SK-N-SH treated with all-trans-retinoic acid at 6 μM for 48 hours (cell line): ENCODE measurements at regions not wholly inside any gene's neighbourhood (a gene's known extent, or its start where the extent isn't known, plus 50 kb on each side); places are given as distances from the start of the nearest gene placed in this dataset.

Experiments
- ATAC-seq: fragments of 200-7000 bp; cut with Tn5 transposase; 3 replicates; pipeline ENCODE4 v1.9.1; 2020; ENCODE audit warnings: mild to moderate bottlenecking, moderate library complexity
- ARNTL ChIP-seq: fragments of 450-650 bp; formaldehyde crosslinking; IDR thresholded peaks from 2 replicates; pipeline ENCODE4 v1.5.0; 2020; ENCODE audit warnings: low read depth, mild to moderate bottlenecking, moderate library complexity, borderline replicate concordance
- BACH2 ChIP-seq: fragments of 250-450 bp; sonication (Bioruptor Pico); IDR thresholded peaks from 2 replicates; pipeline ENCODE4 v1.9.0; 2021; ENCODE audit warnings: mild to moderate bottlenecking, borderline replicate concordance
- ISL1 ChIP-seq: fragments of 250-450 bp; sonication (Bioruptor Pico); IDR thresholded peaks from 2 replicates; pipeline ENCODE4 v2.1.2; 2022; ENCODE audit warnings: mild to moderate bottlenecking, moderate library complexity
- OSR1 ChIP-seq: fragments of 250-450 bp; sonication (Bioruptor Pico); IDR thresholded peaks from 2 replicates; pipeline ENCODE4 v1.8.0; 2022; ENCODE audit warnings: moderate library complexity, mild to moderate bottlenecking, inconsistent platforms
- PPARA ChIP-seq: fragments of 250-450 bp; sonication (Bioruptor Pico); IDR thresholded peaks from 2 replicates; pipeline ENCODE4 v1.5.0; 2020; ENCODE audit warnings: mild to moderate bottlenecking, borderline replicate concordance
- RARB ChIP-seq: fragments of 250-450 bp; sonication (Bioruptor Pico); IDR thresholded peaks from 2 replicates; pipeline ENCODE4 v1.8.0; 2021; ENCODE audit warnings: mild to moderate bottlenecking, moderate library complexity
- SNAI2 ChIP-seq: fragments of 250-450 bp; sonication (Bioruptor Pico); IDR thresholded peaks from 2 replicates; pipeline ENCODE4 v1.5.0; 2020; ENCODE audit warnings: mild to moderate bottlenecking, moderate library complexity
- TCF4 ChIP-seq: fragments of 250-450 bp; sonication (Bioruptor Pico); IDR thresholded peaks from 2 replicates; pipeline ENCODE4 v1.8.0; 2021; ENCODE audit warnings: mild to moderate bottlenecking, moderate library complexity, borderline replicate concordance
- TOX ChIP-seq: fragments of 250-450 bp; sonication (Bioruptor Pico); IDR thresholded peaks from 2 replicates; pipeline ENCODE4 v1.8.0; 2021; ENCODE audit warnings: mild to moderate bottlenecking, moderate library complexity, borderline replicate concordance
- ZC3H10 ChIP-seq: fragments of 250-450 bp; sonication (Bioruptor Pico); IDR thresholded peaks from 2 replicates; pipeline ENCODE4 v1.5.1; 2021; ENCODE audit warnings: mild to moderate bottlenecking, moderate library complexity
- ZFP3 ChIP-seq: fragments of 250-450 bp; sonication (Bioruptor Pico); IDR thresholded peaks from 2 replicates; pipeline ENCODE4 v1.5.0; 2020; ENCODE audit warnings: mild to moderate bottlenecking, moderate library complexity
- ZFP30 ChIP-seq: fragments of 450-650 bp; formaldehyde crosslinking; IDR thresholded peaks from 2 replicates; pipeline ENCODE4 v1.5.0; 2022; ENCODE audit warnings: mild to moderate bottlenecking, moderate library complexity
- ZNF565 ChIP-seq: fragments of 450-650 bp; formaldehyde crosslinking; conservative IDR thresholded peaks from 2 replicates; pipeline ENCODE4 v1.5.0; 2020; ENCODE audit warnings: low read depth, mild to moderate bottlenecking, moderate library complexity
- ZNF70 ChIP-seq: fragments of 450-650 bp; formaldehyde crosslinking; IDR thresholded peaks from 2 replicates; pipeline ENCODE4 v1.5.0; 2020; ENCODE audit warnings: mild to moderate bottlenecking, moderate library complexity
- TF ChIP-seq, protein P1 (sequence below): fragments of 250-450 bp; sonication (Bioruptor Pico); IDR thresholded peaks from 2 replicates; pipeline ENCODE4 v1.5.1; 2020; ENCODE audit warnings: low read depth, mild to moderate bottlenecking, moderate library complexity
- TF ChIP-seq, protein P2 (sequence below): fragments of 250-450 bp; sonication (Bioruptor Pico); IDR thresholded peaks from 2 replicates; pipeline ENCODE4 v1.8.0; 2020; ENCODE audit warnings: mild to moderate bottlenecking, moderate library complexity, borderline replicate concordance
- TF ChIP-seq, protein P3 (sequence below): fragments of 250-450 bp; sonication (Bioruptor Pico); IDR thresholded peaks from 2 replicates; pipeline ENCODE4 v1.5.0; 2020; ENCODE audit warnings: mild to moderate bottlenecking, moderate library complexity
- TF ChIP-seq, protein P4 (sequence below): fragments of 250-450 bp; sonication (Bioruptor Pico); IDR thresholded peaks from 2 replicates; pipeline ENCODE4 v1.5.1; 2021; ENCODE audit warnings: mild to moderate bottlenecking, moderate library complexity
- TF ChIP-seq, protein P5 (sequence below): fragments of 250-450 bp; sonication (Bioruptor Pico); IDR thresholded peaks from 2 replicates; pipeline ENCODE4 v1.8.0; 2021; ENCODE audit warnings: low read depth, mild to moderate bottlenecking, moderate library complexity, borderline replicate concordance

DNA sequence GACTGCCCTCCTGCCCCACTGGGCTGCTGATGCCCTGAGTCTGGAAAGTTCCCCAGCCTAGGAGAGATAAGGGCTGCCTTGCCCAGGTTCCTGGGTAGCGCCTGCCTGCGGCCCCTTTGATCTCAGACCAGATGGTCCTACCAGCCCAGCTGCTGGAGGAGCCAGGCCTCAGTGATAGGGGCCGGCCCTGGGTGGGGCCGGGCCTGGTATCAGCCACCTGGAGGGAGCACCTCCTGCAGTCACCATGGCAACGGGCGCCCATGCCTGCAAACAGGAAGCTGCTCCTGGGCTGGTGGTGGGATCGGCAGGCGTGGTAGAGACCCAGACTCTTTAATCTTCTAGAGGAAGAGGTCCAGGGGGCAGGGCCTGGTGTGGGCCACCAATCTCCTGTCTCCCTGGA, 119.7 kb upstream of the WNT4 start:
- no peak for ATAC-seq
- TF ChIP-seq ZFP3 (CRISPR knock-in tag), result no peak
- TF ChIP-seq ZNF70 (CRISPR knock-in tag), result no peak
- TF ChIP-seq TCF4 (CRISPR knock-in tag), result peak; percentile 25; the same call in 1 of the 2 replicates
- no peak for TF ChIP-seq PPARA
- TF ChIP-seq, protein P1, sequence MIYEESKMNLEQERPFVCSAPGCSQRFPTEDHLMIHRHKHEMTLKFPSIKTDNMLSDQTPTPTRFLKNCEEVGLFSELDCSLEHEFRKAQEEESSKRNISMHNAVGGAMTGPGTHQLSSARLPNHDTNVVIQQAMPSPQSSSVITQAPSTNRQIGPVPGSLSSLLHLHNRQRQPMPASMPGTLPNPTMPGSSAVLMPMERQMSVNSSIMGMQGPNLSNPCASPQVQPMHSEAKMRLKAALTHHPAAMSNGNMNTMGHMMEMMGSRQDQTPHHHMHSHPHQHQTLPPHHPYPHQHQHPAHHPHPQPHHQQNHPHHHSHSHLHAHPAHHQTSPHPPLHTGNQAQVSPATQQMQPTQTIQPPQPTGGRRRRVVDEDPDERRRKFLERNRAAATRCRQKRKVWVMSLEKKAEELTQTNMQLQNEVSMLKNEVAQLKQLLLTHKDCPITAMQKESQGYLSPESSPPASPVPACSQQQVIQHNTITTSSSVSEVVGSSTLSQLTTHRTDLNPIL (CRISPR knock-in tag), result no peak
- TF ChIP-seq, protein P2, sequence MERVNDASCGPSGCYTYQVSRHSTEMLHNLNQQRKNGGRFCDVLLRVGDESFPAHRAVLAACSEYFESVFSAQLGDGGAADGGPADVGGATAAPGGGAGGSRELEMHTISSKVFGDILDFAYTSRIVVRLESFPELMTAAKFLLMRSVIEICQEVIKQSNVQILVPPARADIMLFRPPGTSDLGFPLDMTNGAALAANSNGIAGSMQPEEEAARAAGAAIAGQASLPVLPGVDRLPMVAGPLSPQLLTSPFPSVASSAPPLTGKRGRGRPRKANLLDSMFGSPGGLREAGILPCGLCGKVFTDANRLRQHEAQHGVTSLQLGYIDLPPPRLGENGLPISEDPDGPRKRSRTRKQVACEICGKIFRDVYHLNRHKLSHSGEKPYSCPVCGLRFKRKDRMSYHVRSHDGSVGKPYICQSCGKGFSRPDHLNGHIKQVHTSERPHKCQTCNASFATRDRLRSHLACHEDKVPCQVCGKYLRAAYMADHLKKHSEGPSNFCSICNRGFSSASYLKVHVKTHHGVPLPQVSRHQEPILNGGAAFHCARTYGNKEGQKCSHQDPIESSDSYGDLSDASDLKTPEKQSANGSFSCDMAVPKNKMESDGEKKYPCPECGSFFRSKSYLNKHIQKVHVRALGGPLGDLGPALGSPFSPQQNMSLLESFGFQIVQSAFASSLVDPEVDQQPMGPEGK (CRISPR knock-in tag), result no peak
- TF ChIP-seq BACH2 (CRISPR knock-in tag), result no peak

DNA sequence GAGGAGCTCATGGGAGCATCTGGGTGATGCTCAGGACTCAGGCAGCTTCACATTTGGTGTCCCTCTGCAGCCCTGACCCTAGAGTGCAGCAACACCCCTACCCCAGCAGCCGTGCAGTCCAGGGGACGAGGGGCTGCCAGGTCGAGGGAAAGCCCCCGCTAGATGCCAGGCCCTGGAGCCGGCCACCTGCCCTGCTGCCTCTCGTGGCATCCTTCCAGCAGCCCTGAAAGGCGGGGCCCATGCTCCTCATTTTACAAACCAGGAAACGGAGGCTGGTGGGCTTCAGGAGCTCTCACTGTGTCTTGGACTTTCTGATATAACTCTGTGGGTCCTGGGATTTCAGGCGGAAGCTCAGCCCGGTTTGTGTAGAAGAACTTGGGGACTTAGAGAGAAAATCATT, 120.5 kb upstream of the WNT4 start:
- ATAC-seq, result no peak
- TF ChIP-seq TOX (no peak), OSR1 (CRISPR knock-in tag) (no peak), TCF4 (CRISPR knock-in tag) (no peak), SNAI2 (no peak), PPARA (no peak)
- TF ChIP-seq, protein P3, sequence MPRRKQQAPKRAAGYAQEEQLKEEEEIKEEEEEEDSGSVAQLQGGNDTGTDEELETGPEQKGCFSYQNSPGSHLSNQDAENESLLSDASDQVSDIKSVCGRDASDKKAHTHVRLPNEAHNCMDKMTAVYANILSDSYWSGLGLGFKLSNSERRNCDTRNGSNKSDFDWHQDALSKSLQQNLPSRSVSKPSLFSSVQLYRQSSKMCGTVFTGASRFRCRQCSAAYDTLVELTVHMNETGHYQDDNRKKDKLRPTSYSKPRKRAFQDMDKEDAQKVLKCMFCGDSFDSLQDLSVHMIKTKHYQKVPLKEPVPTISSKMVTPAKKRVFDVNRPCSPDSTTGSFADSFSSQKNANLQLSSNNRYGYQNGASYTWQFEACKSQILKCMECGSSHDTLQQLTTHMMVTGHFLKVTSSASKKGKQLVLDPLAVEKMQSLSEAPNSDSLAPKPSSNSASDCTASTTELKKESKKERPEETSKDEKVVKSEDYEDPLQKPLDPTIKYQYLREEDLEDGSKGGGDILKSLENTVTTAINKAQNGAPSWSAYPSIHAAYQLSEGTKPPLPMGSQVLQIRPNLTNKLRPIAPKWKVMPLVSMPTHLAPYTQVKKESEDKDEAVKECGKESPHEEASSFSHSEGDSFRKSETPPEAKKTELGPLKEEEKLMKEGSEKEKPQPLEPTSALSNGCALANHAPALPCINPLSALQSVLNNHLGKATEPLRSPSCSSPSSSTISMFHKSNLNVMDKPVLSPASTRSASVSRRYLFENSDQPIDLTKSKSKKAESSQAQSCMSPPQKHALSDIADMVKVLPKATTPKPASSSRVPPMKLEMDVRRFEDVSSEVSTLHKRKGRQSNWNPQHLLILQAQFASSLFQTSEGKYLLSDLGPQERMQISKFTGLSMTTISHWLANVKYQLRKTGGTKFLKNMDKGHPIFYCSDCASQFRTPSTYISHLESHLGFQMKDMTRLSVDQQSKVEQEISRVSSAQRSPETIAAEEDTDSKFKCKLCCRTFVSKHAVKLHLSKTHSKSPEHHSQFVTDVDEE (CRISPR knock-in tag), result no peak

DNA sequence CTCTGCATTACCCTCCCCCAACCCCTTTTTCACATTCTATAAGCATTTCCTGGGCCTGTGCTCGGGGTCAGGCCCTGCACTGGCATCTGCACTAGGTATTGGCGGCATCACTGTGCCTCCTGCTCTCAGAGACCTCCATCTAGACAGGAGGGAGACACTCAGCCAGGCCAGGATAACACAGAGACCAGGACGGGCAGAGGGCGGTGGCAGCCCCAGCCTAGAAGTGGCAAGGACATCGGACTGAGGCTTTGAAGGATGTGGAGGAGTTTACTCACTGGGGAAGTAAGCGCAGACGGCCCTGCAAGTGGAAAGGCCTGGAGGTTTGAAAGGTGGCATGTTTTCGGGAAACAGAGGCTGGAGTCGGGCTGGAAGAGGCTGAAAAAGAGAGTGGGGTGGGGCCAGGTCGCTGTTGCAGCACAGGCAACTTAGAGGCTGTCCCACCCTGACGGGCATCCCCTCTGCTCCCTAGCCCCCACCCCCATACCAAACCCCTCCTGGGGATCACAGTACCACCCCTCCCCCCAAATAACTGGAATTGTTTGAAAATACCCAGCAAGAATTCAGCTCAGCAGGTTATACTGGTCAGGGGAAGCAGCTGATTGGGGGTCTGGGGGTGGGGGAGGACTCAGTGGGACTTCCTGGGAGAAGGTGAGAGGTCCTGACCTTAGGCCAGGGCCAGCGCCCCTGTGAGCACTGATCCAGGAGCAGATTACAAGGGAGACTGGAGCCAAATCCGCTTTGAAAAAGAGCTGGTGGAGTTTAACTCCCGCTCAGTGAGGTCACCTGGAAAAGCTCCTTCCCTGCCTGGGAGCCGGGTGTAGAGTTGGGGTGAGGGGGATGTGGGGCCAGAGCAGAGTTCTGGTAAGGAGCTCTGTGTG, 121.8 kb upstream of the WNT4 start:
- no peak for ATAC-seq
- no peak for TF ChIP-seq ARNTL
- peak; percentile 82; the same call in 1 of the 2 replicates for TF ChIP-seq ZFP3 (CRISPR knock-in tag)

DNA sequence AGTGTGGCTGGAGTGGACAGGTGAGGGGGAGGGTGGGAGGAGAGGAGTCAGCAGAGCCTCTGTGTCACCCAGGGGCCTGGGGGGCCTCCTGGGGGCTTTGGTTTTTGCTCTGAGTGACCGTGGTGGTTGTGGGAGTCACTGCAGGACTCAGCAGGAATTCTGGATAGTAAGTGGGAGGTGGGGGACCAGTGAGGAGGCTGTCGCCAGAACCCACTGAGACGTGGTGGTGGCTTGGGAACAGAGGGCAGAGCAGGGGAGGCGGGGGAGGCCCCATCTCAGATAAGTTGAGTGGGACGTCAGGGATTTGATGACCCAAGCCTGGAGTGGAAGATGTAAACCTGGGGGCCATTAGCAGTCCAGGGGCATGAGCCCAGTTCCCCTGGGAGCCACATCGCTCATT, 123.2 kb upstream of the WNT4 start:
- TF ChIP-seq ZNF565 (CRISPR knock-in tag), result no peak
- TF ChIP-seq, protein P4, sequence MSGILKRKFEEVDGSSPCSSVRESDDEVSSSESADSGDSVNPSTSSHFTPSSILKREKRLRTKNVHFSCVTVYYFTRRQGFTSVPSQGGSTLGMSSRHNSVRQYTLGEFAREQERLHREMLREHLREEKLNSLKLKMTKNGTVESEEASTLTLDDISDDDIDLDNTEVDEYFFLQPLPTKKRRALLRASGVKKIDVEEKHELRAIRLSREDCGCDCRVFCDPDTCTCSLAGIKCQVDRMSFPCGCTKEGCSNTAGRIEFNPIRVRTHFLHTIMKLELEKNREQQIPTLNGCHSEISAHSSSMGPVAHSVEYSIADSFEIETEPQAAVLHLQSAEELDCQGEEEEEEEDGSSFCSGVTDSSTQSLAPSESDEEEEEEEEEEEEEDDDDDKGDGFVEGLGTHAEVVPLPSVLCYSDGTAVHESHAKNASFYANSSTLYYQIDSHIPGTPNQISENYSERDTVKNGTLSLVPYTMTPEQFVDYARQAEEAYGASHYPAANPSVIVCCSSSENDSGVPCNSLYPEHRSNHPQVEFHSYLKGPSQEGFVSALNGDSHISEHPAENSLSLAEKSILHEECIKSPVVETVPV, result no peak
- no peak for TF ChIP-seq ISL1
- TF ChIP-seq, protein P3 (CRISPR knock-in tag), result no peak
- no peak for TF ChIP-seq PPARA
- TF ChIP-seq, protein P5, sequence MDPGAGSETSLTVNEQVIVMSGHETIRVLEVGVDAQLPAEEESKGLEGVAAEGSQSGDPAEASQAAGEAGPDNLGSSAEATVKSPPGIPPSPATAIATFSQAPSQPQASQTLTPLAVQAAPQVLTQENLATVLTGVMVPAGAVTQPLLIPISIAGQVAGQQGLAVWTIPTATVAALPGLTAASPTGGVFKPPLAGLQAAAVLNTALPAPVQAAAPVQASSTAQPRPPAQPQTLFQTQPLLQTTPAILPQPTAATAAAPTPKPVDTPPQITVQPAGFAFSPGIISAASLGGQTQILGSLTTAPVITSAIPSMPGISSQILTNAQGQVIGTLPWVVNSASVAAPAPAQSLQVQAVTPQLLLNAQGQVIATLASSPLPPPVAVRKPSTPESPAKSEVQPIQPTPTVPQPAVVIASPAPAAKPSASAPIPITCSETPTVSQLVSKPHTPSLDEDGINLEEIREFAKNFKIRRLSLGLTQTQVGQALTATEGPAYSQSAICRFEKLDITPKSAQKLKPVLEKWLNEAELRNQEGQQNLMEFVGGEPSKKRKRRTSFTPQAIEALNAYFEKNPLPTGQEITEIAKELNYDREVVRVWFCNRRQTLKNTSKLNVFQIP (CRISPR knock-in tag), result no peak
- TF ChIP-seq RARB (CRISPR knock-in tag), result no peak
- no peak for TF ChIP-seq ARNTL
- TF ChIP-seq OSR1 (CRISPR knock-in tag), result no peak
- no peak for TF ChIP-seq ZFP3 (CRISPR knock-in tag)
- TF ChIP-seq TOX, result no peak
- TF ChIP-seq, protein P1 (CRISPR knock-in tag), result no peak
- no peak for TF ChIP-seq ZFP30 (CRISPR knock-in tag)
- no peak for TF ChIP-seq TCF4 (CRISPR knock-in tag)
- TF ChIP-seq SNAI2, result no peak
- TF ChIP-seq ZC3H10 (CRISPR knock-in tag), result no peak

More for the DNA sequence above, 123.2 kb upstream of the WNT4 start:
- ATAC-seq, result no peak
